Esophagus muscularis mucosa (tissue), 4 donors: ENCODE measurements at regions not wholly inside any gene's neighbourhood (a gene's known extent, or its start where the extent isn't known, plus 50 kb on each side); places are given as distances from the start of the nearest gene placed in this dataset.
A peak's percentile ranks its signal among the peaks of the same experiment; 100 is the strongest.

Source experiments
- DNase-seq: peaks from one replicate; pipeline ENCODE4 v3.0.0-alpha.2; 2017; ENCODE audit errors: extremely low spot score
- H3K27ac ChIP-seq, 4 donors: fragments of 200-600 bp; sonication (generic); replicated peaks in 1 of 4; 1 replicate in 3 of 4; 2 replicates in 1 of 4; pipeline ENCODE4 v1.5.1; 2016 to 2019; ENCODE audit warnings: mild to moderate bottlenecking in 1 of 4
- H3K27me3 ChIP-seq, 4 donors: fragments of 200-600 bp; sonication (generic); one replicate each; pipeline versions ENCODE4 v1.5.1 to v1.6.0; 2016 to 2019
- H3K36me3 ChIP-seq, 4 donors: fragments of 200-600 bp; sonication (generic); one replicate each; pipeline ENCODE4 v1.5.1; 2016 to 2019
- H3K4me1 ChIP-seq, 4 donors: fragments of 200-600 bp; sonication (generic); one replicate each; pipeline ENCODE4 v1.5.1; 2016 to 2019
- H3K4me3 ChIP-seq, 4 donors: fragments of 200-600 bp; sonication (generic); 1 replicate in 2 of 4; 2 replicates in 2 of 4; pipeline ENCODE4 v1.5.1; 2016 to 2019; ENCODE audit warnings: mild to moderate bottlenecking in 4 of 4, moderate library complexity in 1 of 4
- H3K9me3 ChIP-seq, 4 donors: fragments of 200-600 bp; sonication (generic); 1 replicate in 3 of 4; 2 replicates in 1 of 4; pipeline ENCODE4 v1.5.1; 2016 to 2019
- EP300 ChIP-seq: sonication (generic); formaldehyde crosslinking; IDR thresholded peaks from one replicate; pipeline ENCODE4 v1.6.1; 2017; ENCODE audit warnings: antibody characterized with exemption
- POLR2A ChIP-seq: fragments of 450-650 bp; IDR thresholded peaks from one replicate; pipeline ENCODE4 v1.6.1; 2017; ENCODE audit warnings: antibody characterized with exemption, moderate library complexity, mild to moderate bottlenecking, low read depth
- POLR2AphosphoS5 ChIP-seq, 2 donors: sonication (generic); formaldehyde crosslinking; IDR thresholded peaks; one replicate each; pipeline ENCODE4 v1.6.1; 2017; ENCODE audit warnings: antibody characterized with exemption in 2 of 2
- WGBS: methylation state at CpG from one replicate; pipeline ENCODE4 v1.1.5; 2018; 5-methylcytosine and 5-hydroxymethylcytosine counted together
- intact Hi-C: fragments of 100-400 bp; cut with DNase I; formaldehyde crosslinking; loops from one replicate; pipeline ENCODE4 v1.15.1; 2023
- TF ChIP-seq, protein P1 (sequence below), 3 experiments: fragments of 200-600 bp in 2 of 3; fragments of 450-650 bp in 1 of 3; sonication (generic) in 2 of 3; IDR thresholded peaks; one replicate each; pipeline ENCODE4 v1.5.1; 2017 to 2019; ENCODE audit warnings: antibody characterized with exemption in 3 of 3, mild to moderate bottlenecking in 2 of 3, moderate library complexity in 1 of 3

DNA sequence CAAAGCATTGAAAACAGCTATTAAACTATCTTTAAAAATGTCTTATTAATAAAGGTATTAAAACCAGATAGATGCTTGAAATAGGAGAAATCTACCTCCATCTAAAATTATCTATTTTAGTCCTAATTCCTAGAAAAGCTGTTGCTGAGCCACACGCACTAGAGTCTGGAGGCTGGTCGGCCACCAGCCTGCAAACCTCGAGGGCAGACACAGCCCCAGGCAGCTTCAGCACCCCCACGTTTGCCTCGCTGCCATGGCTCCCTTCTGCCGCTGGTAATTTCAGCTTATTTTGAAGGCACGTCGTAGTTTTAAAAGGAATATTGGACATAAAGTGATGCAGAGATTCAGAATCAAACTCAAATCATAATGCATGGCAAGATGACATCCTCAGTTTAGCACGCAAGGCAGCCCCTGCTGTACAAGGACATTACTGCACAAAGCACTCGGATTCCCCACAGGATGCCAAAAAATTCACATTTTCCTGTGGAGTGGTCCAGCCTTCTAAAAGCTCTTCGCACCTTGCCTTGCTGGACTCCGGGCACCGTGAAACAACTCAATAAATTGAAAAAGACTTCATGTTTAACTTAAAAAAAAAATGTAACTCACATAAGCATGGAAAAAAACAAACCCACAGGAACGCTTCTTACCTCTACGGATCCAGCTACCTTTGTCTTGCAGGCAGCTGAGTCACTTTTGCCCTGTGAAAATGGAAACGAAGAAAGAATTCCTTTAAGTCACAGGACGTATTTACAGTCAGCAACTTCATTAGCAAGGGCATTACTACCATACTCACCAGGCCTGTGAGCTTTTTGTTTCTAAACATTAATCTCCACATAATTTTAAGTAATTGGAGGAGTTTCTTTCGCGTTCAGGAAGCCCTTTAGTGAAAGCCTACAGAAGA, 143.4 kb upstream of the RPS6KA2 start:
- no peak overlapping the region for H3K4me3 ChIP-seq
- H3K36me3 ChIP-seq = no peaks in the 10 kb centered on the region
- H3K9me3 ChIP-seq = no peaks in the 10 kb centered on the region
- no peaks in the 10 kb centered on the region for H3K27me3 ChIP-seq
- no peak for DNase-seq
- no peak overlapping the region for H3K27ac ChIP-seq
- TF ChIP-seq, protein P1, sequence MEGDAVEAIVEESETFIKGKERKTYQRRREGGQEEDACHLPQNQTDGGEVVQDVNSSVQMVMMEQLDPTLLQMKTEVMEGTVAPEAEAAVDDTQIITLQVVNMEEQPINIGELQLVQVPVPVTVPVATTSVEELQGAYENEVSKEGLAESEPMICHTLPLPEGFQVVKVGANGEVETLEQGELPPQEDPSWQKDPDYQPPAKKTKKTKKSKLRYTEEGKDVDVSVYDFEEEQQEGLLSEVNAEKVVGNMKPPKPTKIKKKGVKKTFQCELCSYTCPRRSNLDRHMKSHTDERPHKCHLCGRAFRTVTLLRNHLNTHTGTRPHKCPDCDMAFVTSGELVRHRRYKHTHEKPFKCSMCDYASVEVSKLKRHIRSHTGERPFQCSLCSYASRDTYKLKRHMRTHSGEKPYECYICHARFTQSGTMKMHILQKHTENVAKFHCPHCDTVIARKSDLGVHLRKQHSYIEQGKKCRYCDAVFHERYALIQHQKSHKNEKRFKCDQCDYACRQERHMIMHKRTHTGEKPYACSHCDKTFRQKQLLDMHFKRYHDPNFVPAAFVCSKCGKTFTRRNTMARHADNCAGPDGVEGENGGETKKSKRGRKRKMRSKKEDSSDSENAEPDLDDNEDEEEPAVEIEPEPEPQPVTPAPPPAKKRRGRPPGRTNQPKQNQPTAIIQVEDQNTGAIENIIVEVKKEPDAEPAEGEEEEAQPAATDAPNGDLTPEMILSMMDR (IDR thresholded peaks at IDR 0.05) = peak in 1 of 3 experiments; percentile 4
- no peak for TF ChIP-seq POLR2A
- intact Hi-C loops = no loop called here
- WGBS = 82% methylated on average over 19 of the region's 19 CpGs
- peaks cover 0 to 5% (median 0%) of the 10 kb centered on the region in 4 donors for H3K4me1 ChIP-seq

DNA sequence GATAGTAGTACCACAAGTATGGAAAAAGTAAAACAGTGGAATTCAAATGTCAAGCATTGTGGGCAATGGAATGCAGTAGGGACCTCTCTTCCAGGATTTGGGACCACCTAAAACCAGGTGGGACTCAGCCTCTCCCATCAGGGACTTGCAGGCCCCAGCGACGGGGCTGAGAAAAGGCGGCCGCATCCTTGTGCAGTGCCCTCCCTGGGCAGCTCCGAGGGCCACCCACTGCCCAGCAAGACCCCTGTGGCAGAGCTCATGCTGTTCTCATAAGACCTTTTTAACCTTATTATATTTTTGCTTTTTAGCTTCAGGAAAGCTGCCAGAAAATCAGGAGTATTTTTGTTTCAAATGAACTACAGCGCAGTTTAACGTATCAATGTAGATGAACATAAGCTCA, 142.6 kb upstream of the RPS6KA2 start:
- Histone ChIP-seq H3K4me3 (no peak overlapping the region), H3K27me3 (no peaks in the 10 kb centered on the region), H3K27ac (no peak overlapping the region), H3K4me1 (no peaks in the 10 kb centered on the region), H3K9me3 (no peaks in the 10 kb centered on the region), H3K36me3 (no peaks in the 10 kb centered on the region)
- intact Hi-C loops = no loop called here
- DNase-seq = no peak
- WGBS = 95% methylated on average over 5 of the region's 7 CpGs
- TF ChIP-seq EP300 = no peak
- TF ChIP-seq, protein P1 (IDR thresholded peaks at IDR 0.05) = no peak
- no peak for TF ChIP-seq POLR2AphosphoS5 (IDR thresholded peaks at IDR 0.05)
- no peak for TF ChIP-seq POLR2A

DNA sequence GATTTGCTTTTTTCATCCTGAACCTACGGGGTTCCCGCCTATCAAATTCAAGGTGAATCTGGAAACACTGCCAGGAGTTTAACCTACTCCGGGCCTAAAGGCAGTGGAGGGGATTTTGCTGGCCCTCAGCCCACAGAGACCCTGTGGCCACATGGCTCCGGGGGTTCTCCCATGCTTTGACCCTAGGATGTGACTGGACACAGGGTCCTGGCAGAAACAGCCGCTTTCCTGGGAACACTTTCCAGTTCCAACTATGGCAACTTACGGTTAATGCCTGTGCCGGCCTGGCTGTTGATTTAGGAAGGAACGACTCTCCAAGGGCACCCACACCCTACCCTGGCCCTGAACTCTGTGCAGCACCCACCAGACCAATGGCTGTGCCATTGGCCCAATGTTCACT, 141.7 kb upstream of the RPS6KA2 start:
- no peaks in the 10 kb centered on the region for H3K27me3 ChIP-seq
- H3K27ac ChIP-seq = no peak overlapping the region
- no peak for DNase-seq
- no peaks in the 10 kb centered on the region for H3K4me1 ChIP-seq
- no peak overlapping the region for H3K4me3 ChIP-seq
- no peaks in the 10 kb centered on the region for H3K36me3 ChIP-seq
- intact Hi-C loops = no loop called here
- TF ChIP-seq POLR2A = no peak
- TF ChIP-seq, protein P1 (IDR thresholded peaks at IDR 0.05) = no peak
- TF ChIP-seq POLR2AphosphoS5 (IDR thresholded peaks at IDR 0.05) = no peak
- no peak for TF ChIP-seq EP300
- no peaks in the 10 kb centered on the region for H3K9me3 ChIP-seq
- 85% methylated on average over 5 of the region's 8 CpGs for WGBS

DNA sequence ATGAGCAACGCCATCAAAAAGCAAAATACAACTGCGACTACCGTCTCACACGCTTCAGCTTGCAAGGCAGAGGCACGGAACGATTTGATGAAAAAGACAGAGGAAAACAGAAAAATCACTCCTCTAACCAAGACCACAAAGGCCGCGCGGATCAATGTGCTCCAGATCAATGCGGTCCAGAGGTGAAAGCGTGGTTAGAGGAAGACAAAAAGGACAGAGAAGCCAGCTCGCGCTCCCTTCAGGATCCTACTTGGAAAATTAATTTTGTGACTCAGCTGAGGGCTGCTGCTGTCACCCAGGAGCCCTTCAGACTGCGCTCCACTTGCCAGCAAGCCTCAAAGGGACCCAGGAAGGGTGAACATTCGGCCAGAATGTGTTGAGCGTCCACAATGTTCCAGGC, 140.2 kb upstream of the RPS6KA2 start:
- intact Hi-C loops = no loop called here
- no peak for DNase-seq
- 94% methylated on average over 15 of the region's 16 CpGs for WGBS
- H3K36me3 ChIP-seq = no peaks in the 10 kb centered on the region
- no peak overlapping the region for H3K27ac ChIP-seq
- H3K4me3 ChIP-seq = no peak overlapping the region
- H3K9me3 ChIP-seq = no peaks in the 10 kb centered on the region
- no peaks in the 10 kb centered on the region for H3K4me1 ChIP-seq
- H3K27me3 ChIP-seq = no peaks in the 10 kb centered on the region
- TF ChIP-seq EP300 = no peak
- TF ChIP-seq, protein P1 (IDR thresholded peaks at IDR 0.05) = no peak
- no peak for TF ChIP-seq POLR2A
- TF ChIP-seq POLR2AphosphoS5 (IDR thresholded peaks at IDR 0.05) = no peak

DNA sequence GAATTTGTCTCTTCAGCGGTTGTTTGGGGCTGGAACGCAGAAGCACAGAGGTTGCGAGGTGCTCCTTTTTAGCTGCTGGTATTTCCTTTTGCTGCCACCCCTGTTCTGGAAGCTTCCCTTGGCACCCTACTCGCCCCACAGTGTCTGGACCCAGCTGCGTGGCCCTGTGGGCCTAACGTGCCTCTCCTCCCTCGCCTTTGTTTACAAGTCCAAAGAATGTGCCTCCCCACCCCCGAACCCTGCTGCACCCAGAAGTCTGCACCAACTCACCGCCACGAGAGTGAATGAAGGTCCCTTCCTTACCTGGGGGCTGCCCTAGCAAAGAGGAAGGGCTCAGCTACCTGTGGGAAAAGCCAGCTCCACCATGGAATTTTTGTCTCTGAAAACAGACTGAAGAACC, 139.7 kb upstream of the RPS6KA2 start:
- H3K36me3 ChIP-seq = no peaks in the 10 kb centered on the region
- TF ChIP-seq POLR2A = no peak
- no peak for TF ChIP-seq EP300
- TF ChIP-seq, protein P1 (IDR thresholded peaks at IDR 0.05) = no peak
- TF ChIP-seq POLR2AphosphoS5 (IDR thresholded peaks at IDR 0.05) = no peak
- H3K4me3 ChIP-seq = no peak overlapping the region
- no peaks in the 10 kb centered on the region for H3K9me3 ChIP-seq
- 76% methylated on average over 10 of the region's 10 CpGs for WGBS
- no peaks in the 10 kb centered on the region for H3K27me3 ChIP-seq
- DNase-seq = no peak
- H3K27ac ChIP-seq = no peak overlapping the region
- no peaks in the 10 kb centered on the region for H3K4me1 ChIP-seq
- intact Hi-C loops = no loop called here
